Keratinocyte (primary cell): ENCODE measurements at regions not wholly inside any gene's neighbourhood (a gene's known extent, or its start where the extent isn't known, plus 50 kb on each side); places are given as distances from the start of the nearest gene placed in this dataset.

Experiments used
- EZH2 ChIP-seq: IDR thresholded peaks from one replicate; pipeline ENCODE4 v1.6.1; 2012; ENCODE audit warnings: inconsistent platforms, mild to moderate bottlenecking, low read length, moderate library complexity
- TF ChIP-seq, protein P1 (sequence below), 3 experiments: IDR thresholded peaks in 1 of 3; conservative IDR thresholded peaks in 1 of 3; optimal IDR thresholded peaks in 1 of 3; 2 replicates in 2 of 3; 3 replicates in 1 of 3; pipeline versions ENCODE3 to v1.5.1; 2011; ENCODE audit warnings: low read length in 3 of 3, mild to moderate bottlenecking in 3 of 3, moderate library complexity in 2 of 3, control low read depth in 1 of 3, inconsistent platforms in 1 of 3; ENCODE audit not compliant: insufficient read depth in 2 of 3; ENCODE audit errors: extremely low read depth in 1 of 3

GRCh38 chr15:87500240-87500639 lies 756.3 kb downstream of the NTRK3 start:
- TF ChIP-seq, protein P1, sequence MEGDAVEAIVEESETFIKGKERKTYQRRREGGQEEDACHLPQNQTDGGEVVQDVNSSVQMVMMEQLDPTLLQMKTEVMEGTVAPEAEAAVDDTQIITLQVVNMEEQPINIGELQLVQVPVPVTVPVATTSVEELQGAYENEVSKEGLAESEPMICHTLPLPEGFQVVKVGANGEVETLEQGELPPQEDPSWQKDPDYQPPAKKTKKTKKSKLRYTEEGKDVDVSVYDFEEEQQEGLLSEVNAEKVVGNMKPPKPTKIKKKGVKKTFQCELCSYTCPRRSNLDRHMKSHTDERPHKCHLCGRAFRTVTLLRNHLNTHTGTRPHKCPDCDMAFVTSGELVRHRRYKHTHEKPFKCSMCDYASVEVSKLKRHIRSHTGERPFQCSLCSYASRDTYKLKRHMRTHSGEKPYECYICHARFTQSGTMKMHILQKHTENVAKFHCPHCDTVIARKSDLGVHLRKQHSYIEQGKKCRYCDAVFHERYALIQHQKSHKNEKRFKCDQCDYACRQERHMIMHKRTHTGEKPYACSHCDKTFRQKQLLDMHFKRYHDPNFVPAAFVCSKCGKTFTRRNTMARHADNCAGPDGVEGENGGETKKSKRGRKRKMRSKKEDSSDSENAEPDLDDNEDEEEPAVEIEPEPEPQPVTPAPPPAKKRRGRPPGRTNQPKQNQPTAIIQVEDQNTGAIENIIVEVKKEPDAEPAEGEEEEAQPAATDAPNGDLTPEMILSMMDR (optimal IDR thresholded peaks at IDR 0.05 in 1 of 3, IDR thresholded peaks at IDR 0.05 in 1 of 3, conservative IDR thresholded peaks at IDR 0.05 in 1 of 3; ENCODE audit: extremely low read depth in 1 of 3, insufficient read depth in 2 of 3, low read length in 3 of 3), result no peak
- TF ChIP-seq EZH2, result no peak
